HEK293 (cell line): ENCODE measurements at regions not wholly inside any gene's neighbourhood (a gene's known extent, or its start where the extent isn't known, plus 50 kb on each side); places are given as distances from the start of the nearest gene placed in this dataset.

Experiments used
- CTCF ChIA-PET: fragments of 350-600 bp; formaldehyde crosslinking; extraction: SDS; loops from one replicate; lab custom pipeline; 2021; ENCODE audit warnings: antibody characterized with exemption; lab: Yijun Ruan, JAX
- POLR2A ChIA-PET: fragments of 300-600 bp; formaldehyde crosslinking; extraction: SDS; loops from one replicate; lab custom pipeline; 2020; ENCODE audit warnings: antibody characterized with exemption, inconsistent platforms; lab: Yijun Ruan, JAX
- H3K27ac ChIP-seq: fragments of 200-500 bp; sonication (Bioruptor generic); 2 replicates; pipeline ENCODE4 v1.5.1; 2014; ENCODE audit warnings: low read depth, low read length, control low read depth, inconsistent platforms; ENCODE audit errors: extremely low read depth
- H3K36me3 ChIP-seq, 2 experiments: fragments of 200-500 bp in 1 of 2; sonication (Bioruptor generic) in 1 of 2; 1 replicate in 1 of 2; 2 replicates in 1 of 2; pipeline ENCODE4 v1.5.1; 2014 to 2017; ENCODE audit warnings: inconsistent platforms in 2 of 2, low read length in 2 of 2; ENCODE audit not compliant: control insufficient read depth in 2 of 2, insufficient read depth in 1 of 2
- H3K4me1 ChIP-seq: fragments of 200-500 bp; sonication (Bioruptor generic); 2 replicates; pipeline ENCODE4 v1.5.1; 2014; ENCODE audit warnings: mild to moderate bottlenecking, low read length, inconsistent platforms; ENCODE audit not compliant: control insufficient read depth, insufficient read depth
- H3K4me3 ChIP-seq: 2 replicates; pipeline ENCODE4 v1.5.1; 2011; ENCODE audit warnings: low read depth, mild to moderate bottlenecking, control low read depth, low read length, moderate library complexity
- H3K9me3 ChIP-seq: fragments of 200-500 bp; sonication (Bioruptor generic); 2 replicates; pipeline ENCODE4 v1.5.1; 2014; ENCODE audit warnings: low read depth, low read length, inconsistent platforms; ENCODE audit not compliant: control insufficient read depth, insufficient read depth
- PRDM1 ChIP-seq: fragments of 450-650 bp; formaldehyde crosslinking; IDR thresholded peaks from 2 replicates; pipeline ENCODE4; 2016; ENCODE audit warnings: missing biosample characterization, missing genetic modification characterization
- PRDM10 ChIP-seq: fragments of 450-650 bp; formaldehyde crosslinking; IDR thresholded peaks from 2 replicates; pipeline ENCODE4 v1.5.1; 2016; ENCODE audit warnings: missing biosample characterization, missing genetic modification characterization
- SETDB1 ChIP-seq: IDR thresholded peaks from one replicate; pipeline ENCODE4 v1.6.1; 2017; ENCODE audit warnings: mild to moderate bottlenecking, low read length, moderate library complexity, mixed read lengths; ENCODE audit not compliant: insufficient read length
- ZBTB6 ChIP-seq: fragments of 450-650 bp; formaldehyde crosslinking; IDR thresholded peaks from 2 replicates; pipeline ENCODE4 v1.5.1; 2017; ENCODE audit warnings: missing biosample characterization, missing genetic modification characterization
- ZFP3 ChIP-seq: fragments of 450-650 bp; formaldehyde crosslinking; IDR thresholded peaks from 2 replicates; pipeline ENCODE4 v1.5.1; 2016; ENCODE audit warnings: low read depth, missing biosample characterization, missing genetic modification characterization
- ZFP41 ChIP-seq: fragments of 450-650 bp; formaldehyde crosslinking; IDR thresholded peaks from 2 replicates; pipeline ENCODE4 v1.5.1; 2016; ENCODE audit warnings: missing biosample characterization, missing genetic modification characterization, borderline replicate concordance
- ZNF112 ChIP-seq: fragments of 450-650 bp; formaldehyde crosslinking; IDR thresholded peaks from 2 replicates; pipeline ENCODE4 v1.5.0; 2017; ENCODE audit warnings: missing biosample characterization, missing genetic modification characterization
- ZNF341 ChIP-seq: fragments of 450-650 bp; formaldehyde crosslinking; IDR thresholded peaks from 2 replicates; pipeline ENCODE4; 2016; ENCODE audit warnings: low read depth, missing biosample characterization, missing genetic modification characterization
- ZNF513 ChIP-seq: fragments of 450-650 bp; IDR thresholded peaks from 2 replicates; pipeline ENCODE4 v1.5.1; 2018; ENCODE audit warnings: missing biosample characterization, missing genetic modification characterization
- ZNF660 ChIP-seq: fragments of 450-650 bp; IDR thresholded peaks from 2 replicates; pipeline ENCODE4 v1.5.1; 2018; ENCODE audit warnings: missing biosample characterization, mild to moderate bottlenecking, missing genetic modification characterization
- ZNF707 ChIP-seq: fragments of 450-650 bp; formaldehyde crosslinking; IDR thresholded peaks from 2 replicates; pipeline ENCODE4 v1.5.1; 2016; ENCODE audit warnings: missing biosample characterization, missing genetic modification characterization
- ZSCAN5A ChIP-seq: fragments of 450-650 bp; formaldehyde crosslinking; IDR thresholded peaks from 2 replicates; pipeline ENCODE4 v1.5.1; 2016; ENCODE audit warnings: missing biosample characterization, missing genetic modification characterization
- TF ChIP-seq, protein P1 (sequence below): fragments of 450-650 bp; formaldehyde crosslinking; conservative IDR thresholded peaks from 2 replicates; pipeline ENCODE4 v1.5.1; 2016; ENCODE audit warnings: low read depth, missing biosample characterization, missing genetic modification characterization
- TF ChIP-seq, protein P2 (sequence below): fragments of 450-650 bp; formaldehyde crosslinking; IDR thresholded peaks from 2 replicates; pipeline ENCODE4 v1.5.1; 2016; ENCODE audit warnings: missing biosample characterization, missing genetic modification characterization
- TF ChIP-seq, protein P3 (sequence below): fragments of 450-650 bp; formaldehyde crosslinking; IDR thresholded peaks from 2 replicates; pipeline ENCODE4 v1.5.1; 2016; ENCODE audit warnings: missing biosample characterization, missing genetic modification characterization, borderline replicate concordance

GRCh38 chr2:57902578-57902977 is 144.0 kb upstream of the VRK2 start:
- POLR2A ChIA-PET: no interaction called here
- Histone ChIP-seq H3K36me3 (no peaks in the 10 kb centered on the region), H3K27ac (no peak overlapping the region), H3K4me3 (no peak overlapping the region), H3K9me3 (no peaks in the 10 kb centered on the region), H3K4me1 (no peaks in the 10 kb centered on the region)
- TF ChIP-seq ZFP3 (tag by site-specific recombination) (no peak), ZNF660 (tag by site-specific recombination) (no peak), ZFP41 (tag by site-specific recombination) (no peak), ZNF112 (no peak), PRDM1 (tag by site-specific recombination) (no peak), SETDB1 (no peak), PRDM10 (tag by site-specific recombination) (no peak), ZNF513 (tag by site-specific recombination) (no peak), ZSCAN5A (no peak)
- TF ChIP-seq, protein P1, sequence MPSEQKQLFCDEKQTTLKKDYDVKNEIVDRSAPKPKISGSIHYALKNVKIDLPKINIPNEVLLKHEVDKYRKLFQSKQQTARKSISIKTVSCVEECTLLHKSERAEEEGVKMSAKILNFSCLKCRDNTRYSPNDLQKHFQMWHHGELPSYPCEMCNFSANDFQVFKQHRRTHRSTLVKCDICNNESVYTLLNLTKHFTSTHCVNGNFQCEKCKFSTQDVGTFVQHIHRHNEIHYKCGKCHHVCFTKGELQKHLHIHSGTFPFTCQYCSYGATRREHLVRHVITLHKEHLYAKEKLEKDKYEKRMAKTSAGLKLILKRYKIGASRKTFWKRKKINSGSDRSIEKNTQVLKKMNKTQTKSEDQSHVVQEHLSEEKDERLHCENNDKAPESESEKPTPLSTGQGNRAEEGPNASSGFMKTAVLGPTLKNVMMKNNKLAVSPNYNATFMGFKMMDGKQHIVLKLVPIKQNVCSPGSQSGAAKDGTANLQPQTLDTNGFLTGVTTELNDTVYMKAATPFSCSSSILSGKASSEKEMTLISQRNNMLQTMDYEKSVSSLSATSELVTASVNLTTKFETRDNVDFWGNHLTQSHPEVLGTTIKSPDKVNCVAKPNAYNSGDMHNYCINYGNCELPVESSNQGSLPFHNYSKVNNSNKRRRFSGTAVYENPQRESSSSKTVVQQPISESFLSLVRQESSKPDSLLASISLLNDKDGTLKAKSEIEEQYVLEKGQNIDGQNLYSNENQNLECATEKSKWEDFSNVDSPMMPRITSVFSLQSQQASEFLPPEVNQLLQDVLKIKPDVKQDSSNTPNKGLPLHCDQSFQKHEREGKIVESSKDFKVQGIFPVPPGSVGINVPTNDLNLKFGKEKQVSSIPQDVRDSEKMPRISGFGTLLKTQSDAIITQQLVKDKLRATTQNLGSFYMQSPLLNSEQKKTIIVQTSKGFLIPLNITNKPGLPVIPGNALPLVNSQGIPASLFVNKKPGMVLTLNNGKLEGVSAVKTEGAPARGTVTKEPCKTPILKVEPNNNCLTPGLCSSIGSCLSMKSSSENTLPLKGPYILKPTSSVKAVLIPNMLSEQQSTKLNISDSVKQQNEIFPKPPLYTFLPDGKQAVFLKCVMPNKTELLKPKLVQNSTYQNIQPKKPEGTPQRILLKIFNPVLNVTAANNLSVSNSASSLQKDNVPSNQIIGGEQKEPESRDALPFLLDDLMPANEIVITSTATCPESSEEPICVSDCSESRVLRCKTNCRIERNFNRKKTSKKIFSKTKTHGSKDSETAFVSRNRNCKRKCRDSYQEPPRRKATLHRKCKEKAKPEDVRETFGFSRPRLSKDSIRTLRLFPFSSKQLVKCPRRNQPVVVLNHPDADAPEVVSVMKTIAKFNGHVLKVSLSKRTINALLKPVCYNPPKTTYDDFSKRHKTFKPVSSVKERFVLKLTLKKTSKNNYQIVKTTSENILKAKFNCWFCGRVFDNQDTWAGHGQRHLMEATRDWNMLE (tag by site-specific recombination): no peak
- CTCF ChIA-PET: interaction anchor here (0.6 kb wide), 1 partner anchor 1772 kb away, joined by 3 read pairs; no protein-coding TSS in a partner anchor

GRCh38 chr2:57906152-57906732 is 140.4 kb upstream of the VRK2 start:
- ChIA-PET CTCF (interaction anchor here (0.5 to 1.4 kb wide), 16 partner anchors 8 to 1790 kb away, joined by 3 to 7 read pairs (median 4); no protein-coding TSS in a partner anchor), POLR2A (no interaction called here)
- Histone ChIP-seq H3K4me1 (no peaks in the 10 kb centered on the region), H3K4me3 (no peak overlapping the region), H3K36me3 (no peaks in the 10 kb centered on the region), H3K9me3 (no peaks in the 10 kb centered on the region), H3K27ac (no peak overlapping the region)
- TF ChIP-seq, protein P2, sequence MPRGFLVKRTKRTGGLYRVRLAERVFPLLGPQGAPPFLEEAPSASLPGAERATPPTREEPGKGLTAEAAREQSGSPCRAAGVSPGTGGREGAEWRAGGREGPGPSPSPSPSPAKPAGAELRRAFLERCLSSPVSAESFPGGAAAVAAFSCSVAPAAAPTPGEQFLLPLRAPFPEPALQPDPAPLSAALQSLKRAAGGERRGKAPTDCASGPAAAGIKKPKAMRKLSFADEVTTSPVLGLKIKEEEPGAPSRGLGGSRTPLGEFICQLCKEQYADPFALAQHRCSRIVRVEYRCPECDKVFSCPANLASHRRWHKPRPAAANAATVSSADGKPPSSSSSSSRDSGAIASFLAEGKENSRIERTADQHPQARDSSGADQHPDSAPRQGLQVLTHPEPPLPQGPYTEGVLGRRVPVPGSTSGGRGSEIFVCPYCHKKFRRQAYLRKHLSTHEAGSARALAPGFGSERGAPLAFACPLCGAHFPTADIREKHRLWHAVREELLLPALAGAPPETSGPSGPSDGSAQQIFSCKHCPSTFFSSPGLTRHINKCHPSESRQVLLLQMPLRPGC: peak; percentile 85
- TF ChIP-seq ZBTB6: no peak
- TF ChIP-seq ZNF707: no peak
- no peak for TF ChIP-seq ZNF341
- TF ChIP-seq, protein P3, sequence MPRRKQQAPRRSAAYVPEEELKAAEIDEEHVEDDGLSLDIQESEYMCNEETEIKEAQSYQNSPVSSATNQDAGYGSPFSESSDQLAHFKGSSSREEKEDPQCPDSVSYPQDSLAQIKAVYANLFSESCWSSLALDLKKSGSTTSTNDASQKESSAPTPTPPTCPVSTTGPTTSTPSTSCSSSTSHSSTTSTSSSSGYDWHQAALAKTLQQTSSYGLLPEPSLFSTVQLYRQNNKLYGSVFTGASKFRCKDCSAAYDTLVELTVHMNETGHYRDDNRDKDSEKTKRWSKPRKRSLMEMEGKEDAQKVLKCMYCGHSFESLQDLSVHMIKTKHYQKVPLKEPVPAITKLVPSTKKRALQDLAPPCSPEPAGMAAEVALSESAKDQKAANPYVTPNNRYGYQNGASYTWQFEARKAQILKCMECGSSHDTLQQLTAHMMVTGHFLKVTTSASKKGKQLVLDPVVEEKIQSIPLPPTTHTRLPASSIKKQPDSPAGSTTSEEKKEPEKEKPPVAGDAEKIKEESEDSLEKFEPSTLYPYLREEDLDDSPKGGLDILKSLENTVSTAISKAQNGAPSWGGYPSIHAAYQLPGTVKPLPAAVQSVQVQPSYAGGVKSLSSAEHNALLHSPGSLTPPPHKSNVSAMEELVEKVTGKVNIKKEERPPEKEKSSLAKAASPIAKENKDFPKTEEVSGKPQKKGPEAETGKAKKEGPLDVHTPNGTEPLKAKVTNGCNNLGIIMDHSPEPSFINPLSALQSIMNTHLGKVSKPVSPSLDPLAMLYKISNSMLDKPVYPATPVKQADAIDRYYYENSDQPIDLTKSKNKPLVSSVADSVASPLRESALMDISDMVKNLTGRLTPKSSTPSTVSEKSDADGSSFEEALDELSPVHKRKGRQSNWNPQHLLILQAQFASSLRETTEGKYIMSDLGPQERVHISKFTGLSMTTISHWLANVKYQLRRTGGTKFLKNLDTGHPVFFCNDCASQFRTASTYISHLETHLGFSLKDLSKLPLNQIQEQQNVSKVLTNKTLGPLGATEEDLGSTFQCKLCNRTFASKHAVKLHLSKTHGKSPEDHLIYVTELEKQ (tag by site-specific recombination): no peak
